KMS-11 (cell line): ENCODE measurements at regions not wholly inside any gene's neighbourhood (a gene's known extent, or its start where the extent isn't known, plus 50 kb on each side); places are given as distances from the start of the nearest gene placed in this dataset.

Source experiments
- H2AFZ ChIP-seq: fragments of 200-600 bp; sonication (generic); 2 replicates; pipeline ENCODE4 v1.6.1; 2016; ENCODE audit warnings: antibody characterized with exemption, mixed run types, low read depth
- H3K27ac ChIP-seq: fragments of 200-600 bp; sonication (generic); 2 replicates; pipeline ENCODE4 v1.6.1; 2016; ENCODE audit warnings: mild to moderate bottlenecking, mixed run types
- H3K27me3 ChIP-seq: fragments of 200-600 bp; sonication (generic); 2 replicates; pipeline ENCODE4 v1.6.1; 2017; ENCODE audit warnings: mild to moderate bottlenecking, low read depth, mixed run types, moderate library complexity; ENCODE audit not compliant: insufficient read depth
- H3K36me3 ChIP-seq: fragments of 200-600 bp; sonication (generic); 2 replicates; pipeline ENCODE4 v1.6.1; 2017; ENCODE audit warnings: mild to moderate bottlenecking, mixed run types; ENCODE audit not compliant: insufficient read depth
- H3K4me1 ChIP-seq: fragments of 200-600 bp; sonication (generic); 2 replicates; pipeline ENCODE4 v1.6.1; 2016; ENCODE audit warnings: mild to moderate bottlenecking, low read depth, mixed run types; ENCODE audit not compliant: poor library complexity, severe bottlenecking
- H3K4me2 ChIP-seq: fragments of 200-600 bp; sonication (generic); 2 replicates; pipeline ENCODE4 v1.7.0; 2016; ENCODE audit warnings: mild to moderate bottlenecking, mixed run types
- H3K4me3 ChIP-seq: fragments of 200-600 bp; sonication (generic); IDR thresholded peaks from 2 replicates; pipeline ENCODE4 v1.6.1; 2017; ENCODE audit warnings: low read depth, low read length, mixed read lengths; ENCODE audit not compliant: insufficient read depth
- H3K79me2 ChIP-seq: fragments of 200-600 bp; sonication (generic); 2 replicates; pipeline ENCODE4 v1.6.1; 2016; ENCODE audit warnings: low read depth, mixed run types; ENCODE audit not compliant: insufficient read depth
- H3K9ac ChIP-seq: fragments of 200-600 bp; sonication (generic); 2 replicates; pipeline ENCODE4 v1.6.1; 2016; ENCODE audit warnings: mild to moderate bottlenecking, mixed run types
- H4K20me1 ChIP-seq: fragments of 200-600 bp; sonication (generic); 2 replicates; pipeline ENCODE4 v1.6.1; 2016; ENCODE audit warnings: mild to moderate bottlenecking, mixed run types; ENCODE audit not compliant: insufficient read depth
- CTCF ChIP-seq: fragments of 200-600 bp; sonication (generic); conservative IDR thresholded peaks from 2 replicates; pipeline ENCODE4 v1.6.1; 2017; ENCODE audit warnings: low read depth, mild to moderate bottlenecking, antibody characterized with exemption, low read length, moderate library complexity, mixed read lengths

GRCh38 chr2:234296991-234297390 is 199.9 kb downstream of the ARL4C start:
- H3K27me3 ChIP-seq, result no peaks in the 10 kb centered on the region
- no peaks in the 10 kb centered on the region for H3K4me1 ChIP-seq
- TF ChIP-seq CTCF, result no peak
- no peak overlapping the region for H3K9ac ChIP-seq
- H4K20me1 ChIP-seq, result no peaks in the 10 kb centered on the region
- H3K4me3 ChIP-seq, result no peak overlapping the region
- no peaks in the 10 kb centered on the region for H3K36me3 ChIP-seq
- no peak overlapping the region for H3K27ac ChIP-seq
- no peak overlapping the region for H3K4me2 ChIP-seq
- H2AFZ ChIP-seq, result no peak overlapping the region
- no peaks in the 10 kb centered on the region for H3K79me2 ChIP-seq

GRCh38 chr2:234293973-234294372 is 202.9 kb downstream of the ARL4C start:
- Histone ChIP-seq H3K4me1 (no peaks in the 10 kb centered on the region), H3K79me2 (no peaks in the 10 kb centered on the region), H2AFZ (no peak overlapping the region), H3K4me2 (no peak overlapping the region), H4K20me1 (no peaks in the 10 kb centered on the region), H3K9ac (no peak overlapping the region), H3K4me3 (no peak overlapping the region), H3K27ac (no peak overlapping the region), H3K27me3 (no peaks in the 10 kb centered on the region), H3K36me3 (no peaks in the 10 kb centered on the region)
- no peak for TF ChIP-seq CTCF

GRCh38 chr2:234292962-234293243 is 204.0 kb downstream of the ARL4C start:
- H3K4me3 ChIP-seq, result no peak overlapping the region
- no peaks in the 10 kb centered on the region for H4K20me1 ChIP-seq
- no peak for TF ChIP-seq CTCF
- H3K4me1 ChIP-seq, result no peaks in the 10 kb centered on the region
- H3K79me2 ChIP-seq, result no peaks in the 10 kb centered on the region
- H3K27me3 ChIP-seq, result no peaks in the 10 kb centered on the region
- no peak overlapping the region for H3K27ac ChIP-seq
- no peak overlapping the region for H2AFZ ChIP-seq
- H3K36me3 ChIP-seq, result no peaks in the 10 kb centered on the region
- H3K4me2 ChIP-seq, result no peak overlapping the region
- H3K9ac ChIP-seq, result no peak overlapping the region

GRCh38 chr2:234292205-234292961 is 204.5 kb downstream of the ARL4C start:
- Histone ChIP-seq H2AFZ (no peak overlapping the region), H4K20me1 (no peaks in the 10 kb centered on the region), H3K27me3 (no peaks in the 10 kb centered on the region), H3K27ac (no peak overlapping the region), H3K4me1 (no peaks in the 10 kb centered on the region), H3K9ac (no peak overlapping the region), H3K79me2 (no peaks in the 10 kb centered on the region), H3K36me3 (no peaks in the 10 kb centered on the region), H3K4me3 (no peak overlapping the region), H3K4me2 (no peak overlapping the region)
- TF ChIP-seq CTCF, result no peak
